GM12872 (cell line): ENCODE measurements at regions not wholly inside any gene's neighbourhood (a gene's known extent, or its start where the extent isn't known, plus 50 kb on each side); places are given as distances from the start of the nearest gene placed in this dataset.

Source experiments
- CTCF ChIP-seq: IDR thresholded peaks from 3 replicates; pipeline ENCODE4 v1.5.1; 2011; ENCODE audit warnings: low read depth, mild to moderate bottlenecking, low read length, moderate library complexity; ENCODE audit not compliant: insufficient read depth

DNA sequence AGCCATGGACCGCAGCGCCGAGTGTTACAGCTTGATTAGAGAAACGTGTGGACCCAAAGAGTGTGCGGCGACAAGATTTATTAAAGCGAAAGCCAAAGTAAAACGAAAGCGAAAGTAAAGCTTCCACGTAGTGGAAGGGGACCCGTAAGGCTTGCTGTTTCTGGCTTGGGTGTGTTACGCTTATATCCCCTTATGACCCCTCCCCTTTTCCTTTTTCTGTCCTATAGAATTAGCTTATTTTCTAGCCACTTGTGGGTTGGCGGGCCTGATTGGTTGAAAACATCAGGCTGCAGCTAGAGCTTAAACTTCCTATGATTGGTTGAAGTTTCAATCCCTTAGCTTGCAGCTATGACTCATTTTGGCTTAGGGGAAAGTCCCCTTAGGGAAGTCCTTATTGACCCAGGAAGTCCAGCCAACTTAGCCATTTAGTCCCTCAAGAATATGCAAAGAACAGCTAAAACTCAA lies 969.7 kb downstream of the DCDC2C start:
- TF ChIP-seq CTCF: no peak

DNA sequence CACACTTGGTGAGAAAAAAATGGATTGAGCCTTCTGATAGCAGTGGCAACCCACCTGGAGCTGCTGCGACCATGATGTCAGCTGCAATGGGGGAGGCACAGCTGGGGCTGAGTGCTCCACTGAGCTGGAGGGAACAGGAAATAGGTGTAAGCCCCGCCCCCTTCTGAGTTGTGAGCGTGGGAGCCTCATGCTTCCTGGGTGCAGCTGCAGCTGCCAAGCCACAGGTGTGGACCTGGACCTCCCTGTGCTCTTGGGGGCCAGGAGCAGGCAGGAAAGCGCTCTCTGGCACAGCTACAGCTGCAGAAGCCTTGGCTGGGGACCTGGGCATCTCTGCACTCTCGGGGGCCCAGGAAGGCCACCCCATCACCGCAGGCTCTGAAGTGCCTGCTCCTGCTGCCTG lies 970.6 kb downstream of the DCDC2C start:
- TF ChIP-seq CTCF: no peak

DNA sequence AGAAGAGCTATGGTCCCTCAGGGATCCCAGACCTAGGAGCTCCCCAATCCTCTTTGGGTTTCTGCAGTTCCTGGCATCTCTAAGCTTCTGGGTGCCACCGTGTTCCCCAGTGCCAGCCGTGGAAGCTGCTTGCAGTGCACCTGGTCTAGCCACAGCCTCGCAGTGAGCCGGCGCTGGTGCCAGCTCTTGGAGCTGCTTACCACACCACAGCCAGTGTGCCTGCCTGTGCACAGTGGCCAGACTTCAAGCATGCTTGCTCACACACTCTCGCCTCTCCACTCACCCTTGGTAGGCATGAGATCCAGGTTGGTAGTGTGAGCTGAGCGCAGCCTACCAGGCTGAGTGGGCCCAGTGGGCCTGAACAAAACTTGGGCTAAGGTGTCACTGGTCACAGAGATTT lies 971.9 kb downstream of the DCDC2C start:
- TF ChIP-seq CTCF: no peak

GRCh38 chr2:4678927-4679326 lies 975.6 kb downstream of the DCDC2C start:
- no peak for TF ChIP-seq CTCF

DNA sequence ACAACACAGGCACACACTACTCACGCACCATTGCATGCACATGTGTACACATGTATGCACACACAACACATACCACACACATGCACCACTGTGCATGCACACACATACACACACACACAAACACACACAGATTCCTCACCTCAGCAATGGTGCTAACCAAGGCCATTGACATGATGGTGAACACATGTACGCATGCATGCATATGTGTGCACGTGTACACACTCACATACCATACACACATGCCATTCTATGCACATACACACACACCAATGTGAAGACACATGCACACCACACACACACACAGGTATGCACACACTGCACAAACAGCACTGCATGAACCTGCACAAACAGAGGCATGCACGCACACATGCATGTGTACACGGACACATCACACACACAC lies 976.0 kb downstream of the DCDC2C start:
- no peak for TF ChIP-seq CTCF

DNA sequence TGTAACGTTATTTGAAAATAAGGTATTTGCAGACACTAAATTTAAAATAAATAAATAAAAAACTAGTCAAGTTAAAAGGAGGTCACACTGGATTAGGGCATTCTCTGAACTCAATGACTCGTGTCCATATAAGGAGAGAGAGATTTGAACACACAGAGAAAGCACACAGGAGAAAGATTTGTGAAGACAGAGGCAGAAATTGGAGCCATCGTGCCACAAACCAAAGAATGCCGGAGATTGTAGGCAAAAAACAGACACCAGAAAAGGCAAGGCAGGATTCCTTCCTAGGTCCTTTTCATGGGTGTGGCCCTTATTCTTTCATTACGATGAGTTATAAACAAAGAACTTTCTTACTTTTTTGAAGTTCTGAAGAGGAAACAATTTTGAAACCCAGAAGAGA lies 981.5 kb downstream of the DCDC2C start:
- no peak for TF ChIP-seq CTCF

DNA sequence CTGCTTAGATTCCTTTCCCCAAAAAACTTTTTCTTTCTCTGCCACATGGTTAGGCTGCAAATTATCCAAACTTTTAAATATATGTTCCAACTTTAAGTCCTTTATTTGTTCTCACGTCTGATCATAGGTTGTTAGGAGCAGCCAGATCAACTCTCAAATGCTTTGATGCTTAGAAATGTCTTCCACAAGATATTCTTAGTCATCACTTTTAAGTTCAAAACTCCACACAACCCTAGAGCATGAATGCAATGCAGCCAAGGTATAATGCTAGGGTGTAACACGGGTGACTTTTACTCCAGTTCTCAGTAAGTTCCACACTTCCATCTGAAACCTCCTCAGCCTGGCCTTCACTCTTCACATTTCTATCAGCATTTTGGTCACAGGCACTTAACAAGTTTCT lies 987.5 kb downstream of the DCDC2C start:
- TF ChIP-seq CTCF: no peak

GRCh38 chr2:4693266-4693665 lies 989.9 kb downstream of the DCDC2C start:
- no peak for TF ChIP-seq CTCF
